ENCODE measurements at regions not wholly inside any gene's neighbourhood (a gene's known extent, or its start where the extent isn't known, plus 50 kb on each side); places are given as distances from the start of the nearest gene placed in this dataset.

DNA sequence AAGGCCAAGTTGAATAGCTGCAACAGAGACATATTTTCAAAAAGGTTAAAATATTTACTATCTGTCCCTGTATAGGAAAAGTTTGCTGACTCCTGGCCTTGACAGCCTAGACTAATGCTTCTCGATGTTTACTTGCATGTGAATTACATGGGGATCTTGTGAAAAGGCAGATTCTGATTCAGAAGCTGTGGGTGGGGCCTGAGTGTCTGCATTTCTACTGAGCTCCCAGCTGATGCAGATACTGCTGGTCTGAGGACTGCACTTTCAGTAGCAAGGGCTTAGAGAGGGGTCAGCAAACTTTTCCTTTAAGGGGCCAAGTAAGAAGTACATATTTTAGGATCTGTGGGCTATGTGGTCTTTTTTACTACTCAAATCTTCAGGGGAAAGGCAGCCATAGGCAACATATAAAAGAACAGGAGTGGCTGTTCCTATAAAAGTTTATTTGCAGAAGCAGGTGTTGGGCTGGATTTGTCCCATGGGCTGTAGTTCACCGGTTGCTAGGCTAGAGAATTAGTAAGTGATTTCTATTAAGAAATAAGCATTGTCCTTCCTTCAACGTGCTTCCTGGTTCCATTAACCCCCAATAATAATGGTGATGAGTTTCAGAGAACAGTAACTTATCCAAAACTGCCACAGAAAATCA is 97.2 kb upstream of the PDE5A start:
- no peak for ATAC-seq (ENCODE audit: low read depth)
- H3K27ac Mint-ChIP-seq: no peak overlapping the region
- POLR2A ChIA-PET: no interaction called here

DNA sequence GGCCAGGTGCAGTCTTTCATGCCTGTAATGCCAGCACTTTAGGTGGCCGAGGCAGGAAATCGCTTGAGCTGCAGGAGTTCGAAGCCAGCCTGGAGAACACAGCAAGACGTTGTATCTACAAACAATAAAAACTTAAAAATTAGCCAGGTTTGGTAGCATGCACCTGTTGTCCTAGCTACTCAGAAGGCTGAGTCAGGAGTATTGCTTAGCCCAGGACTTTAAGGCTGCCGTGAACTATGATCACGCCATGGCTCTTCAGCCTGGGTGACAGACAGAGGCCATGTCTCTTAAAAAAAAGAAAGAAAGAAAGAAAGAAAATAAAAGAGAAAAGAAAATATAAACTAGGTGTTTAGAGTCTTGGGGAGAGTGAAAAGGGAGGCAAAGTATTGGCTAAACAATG is 96.4 kb upstream of the PDE5A start:
- no peak for ATAC-seq (ENCODE audit: low read depth)
- no peaks in the 10 kb centered on the region for H3K36me3 Mint-ChIP-seq
- no peak for DNase-seq
- POLR2A ChIA-PET: no interaction called here
- H3K4me1 Mint-ChIP-seq: no peaks in the 10 kb centered on the region
- no peak overlapping the region for H3K4me3 Mint-ChIP-seq
- H3K27ac Mint-ChIP-seq: no peak overlapping the region
- H3K27me3 Mint-ChIP-seq: no peaks in the 10 kb centered on the region
- peaks cover 2% of the 10 kb centered on the region for H3K9me3 Mint-ChIP-seq

More for the DNA sequence above, 97.2 kb upstream of the PDE5A start:
- DNase-seq: no peak
- Mint-ChIP-seq H3K27me3 (no peaks in the 10 kb centered on the region), H3K36me3 (no peaks in the 10 kb centered on the region), H3K9me3 (no peaks in the 10 kb centered on the region), H3K4me3 (no peak overlapping the region), H3K4me1 (no peaks in the 10 kb centered on the region)

DNA sequence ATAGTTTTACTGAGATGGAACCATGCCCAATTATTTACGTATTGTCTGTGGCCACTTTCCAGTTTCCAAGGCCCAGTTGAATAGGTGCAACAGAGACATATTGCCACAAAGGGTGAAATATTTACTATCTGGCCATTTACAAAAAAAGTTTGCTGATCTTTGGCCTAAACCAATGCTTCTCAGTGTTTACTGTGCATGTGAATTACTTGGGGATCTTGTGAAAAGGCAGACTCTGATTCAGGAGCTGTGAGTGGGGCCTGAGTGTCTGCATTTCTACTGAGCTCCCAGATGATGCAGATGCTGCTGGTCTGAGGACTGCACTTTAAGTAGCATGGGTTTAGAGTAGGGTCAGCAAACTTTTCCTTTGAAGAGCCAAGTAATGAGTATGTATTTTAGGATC is 94.1 kb upstream of the PDE5A start:
- H3K27me3 Mint-ChIP-seq: no peaks in the 10 kb centered on the region
- POLR2A ChIA-PET: no interaction called here
- H3K27ac Mint-ChIP-seq: no peak overlapping the region
- H3K4me3 Mint-ChIP-seq: no peak overlapping the region
- no peak for ATAC-seq (ENCODE audit: low read depth)
- H3K36me3 Mint-ChIP-seq: no peaks in the 10 kb centered on the region
- H3K9me3 Mint-ChIP-seq: peaks cover 4% of the 10 kb centered on the region
- no peaks in the 10 kb centered on the region for H3K4me1 Mint-ChIP-seq
- no peak for DNase-seq

DNA sequence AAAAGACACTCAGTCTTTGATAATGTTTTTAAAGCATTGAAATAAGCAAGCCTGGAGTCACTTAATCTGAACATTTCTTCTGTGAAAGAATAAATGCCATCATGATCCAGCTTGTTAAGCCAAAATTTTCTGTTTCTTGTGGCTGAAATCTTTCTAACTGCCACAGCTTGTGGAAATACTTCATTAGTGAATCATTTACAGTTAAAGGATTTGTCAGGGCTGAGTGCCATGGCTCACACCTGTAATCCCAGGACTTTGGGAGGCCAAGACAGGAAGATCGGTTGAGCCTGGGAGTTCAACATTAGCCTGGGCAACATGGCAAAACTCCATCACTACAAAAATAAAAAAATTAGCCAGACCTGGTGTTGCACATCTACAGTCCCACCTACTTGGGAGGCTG is 93.3 kb upstream of the PDE5A start:
- peaks cover 4% of the 10 kb centered on the region for H3K9me3 Mint-ChIP-seq
- POLR2A ChIA-PET: no interaction called here
- H3K27me3 Mint-ChIP-seq: no peaks in the 10 kb centered on the region
- no peak for DNase-seq
- H3K27ac Mint-ChIP-seq: no peak overlapping the region
- H3K4me3 Mint-ChIP-seq: no peak overlapping the region
- no peaks in the 10 kb centered on the region for H3K36me3 Mint-ChIP-seq
- no peak for ATAC-seq (ENCODE audit: low read depth)
- no peaks in the 10 kb centered on the region for H3K4me1 Mint-ChIP-seq

- H3K27ac Mint-ChIP-seq: no peak overlapping the region
- no peaks in the 10 kb centered on the region for H3K27me3 Mint-ChIP-seq
- DNase-seq (no peak), ATAC-seq (ENCODE audit: low read depth) (no peak)
- no peaks in the 10 kb centered on the region for H3K36me3 Mint-ChIP-seq
- H3K4me1 Mint-ChIP-seq: no peaks in the 10 kb centered on the region
- H3K4me3 Mint-ChIP-seq: no peak overlapping the region
- peaks cover 7% of the 10 kb centered on the region for H3K9me3 Mint-ChIP-seq
- POLR2A ChIA-PET: no interaction called here
Observed at GRCh38 chr4:119715490-119716445, 87.2 kb upstream of the PDE5A start.

DNA sequence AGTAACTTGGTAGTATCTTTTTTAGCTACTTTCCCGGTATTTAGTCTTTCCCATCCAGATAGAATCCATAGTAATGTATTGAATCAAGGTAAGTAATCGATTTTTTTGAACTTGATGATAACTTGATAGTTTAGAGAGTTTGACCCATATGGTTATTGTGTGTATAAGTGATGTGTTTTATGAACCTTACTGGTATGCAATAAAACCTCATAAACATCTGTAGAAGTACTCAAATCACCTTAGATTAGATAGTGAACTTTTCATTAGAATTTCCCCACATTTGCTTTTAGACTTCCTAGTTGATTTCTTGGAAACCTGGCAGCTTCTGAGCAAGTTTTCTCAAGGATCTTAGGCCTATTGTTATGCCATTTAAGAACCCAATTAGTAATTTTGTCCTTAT is 80.8 kb upstream of the PDE5A start:
- Mint-ChIP-seq H3K4me3 (no peak overlapping the region), H3K36me3 (no peaks in the 10 kb centered on the region), H3K9me3 (no peaks in the 10 kb centered on the region), H3K27me3 (no peaks in the 10 kb centered on the region), H3K4me1 (peaks cover 5% of the 10 kb centered on the region), H3K27ac (no peak overlapping the region)
- no peak for ATAC-seq (ENCODE audit: low read depth)
- no peak for DNase-seq
- POLR2A ChIA-PET: no interaction called here

- DNase-seq (no peak), ATAC-seq (ENCODE audit: low read depth) (no peak)
- POLR2A ChIA-PET: no interaction called here
- Mint-ChIP-seq H3K9me3 (no peaks in the 10 kb centered on the region), H3K4me3 (no peak overlapping the region), H3K4me1 (peaks cover 5% of the 10 kb centered on the region), H3K27me3 (peaks cover 3% of the 10 kb centered on the region), H3K27ac (no peak overlapping the region), H3K36me3 (no peaks in the 10 kb centered on the region)
Observed at GRCh38 chr4:119707336-119707735, 78.7 kb upstream of the PDE5A start.

DNA sequence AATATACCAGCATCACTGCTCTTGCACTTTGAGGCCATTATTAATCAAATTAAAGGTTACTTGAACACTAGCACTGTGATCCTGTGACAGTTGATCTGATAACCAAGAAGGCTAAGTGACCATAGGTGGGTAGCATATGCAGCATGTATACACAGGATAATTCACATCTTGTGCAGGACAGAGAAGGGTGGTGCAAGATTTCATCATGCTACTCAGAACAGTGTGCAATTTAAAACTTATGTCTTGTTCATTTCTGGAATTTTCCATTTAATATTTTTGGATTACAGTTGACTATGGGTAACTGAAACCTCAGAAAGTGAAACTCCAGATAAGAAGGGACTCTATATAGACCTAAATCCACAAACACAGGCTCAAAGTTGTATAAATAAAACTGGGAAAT is 78.2 kb upstream of the PDE5A start:
- Mint-ChIP-seq H3K27me3 (peaks cover 3% of the 10 kb centered on the region), H3K36me3 (no peaks in the 10 kb centered on the region), H3K27ac (no peak overlapping the region), H3K9me3 (no peaks in the 10 kb centered on the region), H3K4me3 (no peak overlapping the region), H3K4me1 (peaks cover 5% of the 10 kb centered on the region)
- ATAC-seq (ENCODE audit: low read depth): no peak
- POLR2A ChIA-PET: interaction anchor here (0.6 kb wide), 1 partner anchor 1385 kb away, joined by 4 read pairs; no protein-coding TSS in a partner anchor
- no peak for DNase-seq

- ATAC-seq (ENCODE audit: low read depth) (no peak), DNase-seq (no peak)
- Mint-ChIP-seq H3K4me1 (no peaks in the 10 kb centered on the region), H3K27me3 (no peaks in the 10 kb centered on the region), H3K36me3 (no peaks in the 10 kb centered on the region), H3K4me3 (no peak overlapping the region), H3K9me3 (no peaks in the 10 kb centered on the region), H3K27ac (no peak overlapping the region)
- POLR2A ChIA-PET: no interaction called here
Observed at GRCh38 chr4:119697887-119698393, 69.3 kb upstream of the PDE5A start.

- no peaks in the 10 kb centered on the region for H3K4me1 Mint-ChIP-seq
- H3K27ac Mint-ChIP-seq: no peak overlapping the region
- POLR2A ChIA-PET: no interaction called here
- H3K4me3 Mint-ChIP-seq: no peak overlapping the region
- ATAC-seq (ENCODE audit: low read depth) (no peak), DNase-seq (no peak)
- H3K36me3 Mint-ChIP-seq: no peaks in the 10 kb centered on the region
- H3K9me3 Mint-ChIP-seq: no peaks in the 10 kb centered on the region
- H3K27me3 Mint-ChIP-seq: peaks cover 2% of the 10 kb centered on the region
Observed at GRCh38 chr4:119696963-119697362, 68.4 kb upstream of the PDE5A start.

GRCh38 chr4:119695216-119695615 is 66.6 kb upstream of the PDE5A start:
- H3K9me3 Mint-ChIP-seq: peaks cover 3% of the 10 kb centered on the region
- H3K4me3 Mint-ChIP-seq: no peak overlapping the region
- H3K27me3 Mint-ChIP-seq: peaks cover 4% of the 10 kb centered on the region
- DNase-seq: no peak
- no peaks in the 10 kb centered on the region for H3K4me1 Mint-ChIP-seq
- no peak for ATAC-seq (ENCODE audit: low read depth)
- H3K36me3 Mint-ChIP-seq: no peaks in the 10 kb centered on the region
- no peak overlapping the region for H3K27ac Mint-ChIP-seq
- POLR2A ChIA-PET: no interaction called here

GRCh38 chr4:119693126-119693525 is 64.5 kb upstream of the PDE5A start:
- H3K4me1 Mint-ChIP-seq: no peaks in the 10 kb centered on the region
- peaks cover 4% of the 10 kb centered on the region for H3K27me3 Mint-ChIP-seq
- H3K36me3 Mint-ChIP-seq: no peaks in the 10 kb centered on the region
- no peak overlapping the region for H3K4me3 Mint-ChIP-seq
- no peak for DNase-seq
- no peak for ATAC-seq (ENCODE audit: low read depth)
- H3K27ac Mint-ChIP-seq: no peak overlapping the region
- POLR2A ChIA-PET: no interaction called here
- H3K9me3 Mint-ChIP-seq: peaks cover 3% of the 10 kb centered on the region

DNA sequence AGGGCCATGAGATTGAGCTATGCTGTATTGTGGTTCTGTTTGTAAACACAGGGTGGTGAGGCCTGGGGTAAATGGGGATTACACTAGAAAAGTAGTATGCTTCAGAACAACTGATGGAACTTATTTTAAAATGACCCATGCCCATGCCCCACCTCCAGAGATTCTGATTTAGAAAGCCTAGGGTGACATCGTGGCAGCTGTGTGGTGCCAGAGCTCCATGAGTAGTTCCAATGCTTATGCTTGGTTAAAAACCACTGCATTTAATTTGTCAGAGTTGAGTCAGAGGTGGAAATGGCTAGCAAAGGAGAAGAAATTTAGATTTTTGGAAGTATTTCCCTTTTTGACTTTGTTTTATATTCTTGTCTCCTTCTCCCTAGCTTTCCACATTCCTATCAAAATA is 63.4 kb upstream of the PDE5A start:
- ATAC-seq (ENCODE audit: low read depth) (no peak), DNase-seq (no peak)
- no peak overlapping the region for H3K4me3 Mint-ChIP-seq
- POLR2A ChIA-PET: no interaction called here
- no peak overlapping the region for H3K27ac Mint-ChIP-seq
- H3K36me3 Mint-ChIP-seq: no peaks in the 10 kb centered on the region
- H3K4me1 Mint-ChIP-seq: no peaks in the 10 kb centered on the region
- peaks cover 3% of the 10 kb centered on the region for H3K9me3 Mint-ChIP-seq
- H3K27me3 Mint-ChIP-seq: peaks cover 4% of the 10 kb centered on the region

DNA sequence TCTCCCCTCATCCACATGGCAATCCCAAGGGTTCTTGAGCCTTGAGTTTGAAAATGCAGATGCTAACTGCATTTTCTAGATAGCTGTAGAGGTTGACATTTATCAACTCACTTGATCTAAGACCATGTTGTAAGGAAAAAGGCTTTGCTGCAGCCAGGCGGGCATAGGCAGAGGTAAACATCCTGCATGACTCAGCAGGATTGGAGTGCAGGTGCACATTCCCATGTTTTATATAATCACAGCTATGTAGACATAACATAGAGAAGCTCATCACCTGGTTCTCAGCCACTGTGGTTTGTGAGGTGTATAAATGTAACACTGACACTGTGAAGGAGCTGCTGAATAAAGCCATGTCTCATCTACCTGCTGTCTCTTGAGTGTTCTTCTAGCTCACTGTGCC is 62.3 kb upstream of the PDE5A start:
- Mint-ChIP-seq H3K27ac (no peak overlapping the region), H3K9me3 (peaks cover 3% of the 10 kb centered on the region), H3K4me3 (no peak overlapping the region), H3K27me3 (peaks cover 4% of the 10 kb centered on the region), H3K4me1 (no peaks in the 10 kb centered on the region), H3K36me3 (no peaks in the 10 kb centered on the region)
- DNase-seq (no peak), ATAC-seq (ENCODE audit: low read depth) (no peak)
- POLR2A ChIA-PET: no interaction called here

Measured in activated naive CD8-positive, alpha-beta T cell treated with anti-CD3 and anti-CD28 coated beads, Interleukin-2, amount 10 ng/mL, durations not matched to agents 7 days and 5 days (primary cell).